ENCODE measurements at regions not wholly inside any gene's neighbourhood (a gene's known extent, or its start where the extent isn't known, plus 50 kb on each side); places are given as distances from the start of the nearest gene placed in this dataset.

GRCh38 chr21:9758141-9758540 is 763.2 kb upstream of the TPTE start:
- H3K27ac ChIP-seq: no peak overlapping the region
- H3K27me3 ChIP-seq: no peaks in the 10 kb centered on the region
- no peaks in the 10 kb centered on the region for H3K36me3 ChIP-seq
- TF ChIP-seq CTCF (IDR thresholded peaks at IDR 0.05) (no peak), POLR2A (IDR thresholded peaks at IDR 0.05) (no peak)
- H3K4me1 ChIP-seq: no peaks in the 10 kb centered on the region
- no peak for DNase-seq
- peaks cover 0 to 13% (median 0%) of the 10 kb centered on the region in 4 donors for H3K9me3 ChIP-seq
- no peak overlapping the region for H3K4me3 ChIP-seq

- H3K9me3 ChIP-seq: peaks cover 0 to 20% (median 0%) of the 10 kb centered on the region in 4 donors
- no peaks in the 10 kb centered on the region for H3K36me3 ChIP-seq
- no peaks in the 10 kb centered on the region for H3K4me1 ChIP-seq
- no peak for DNase-seq
- H3K27me3 ChIP-seq: no peaks in the 10 kb centered on the region
- TF ChIP-seq POLR2A (IDR thresholded peaks at IDR 0.05) (no peak), CTCF (IDR thresholded peaks at IDR 0.05) (no peak)
- no peak overlapping the region for H3K4me3 ChIP-seq
- H3K27ac ChIP-seq: no peak overlapping the region
These were observed 762.5 kb upstream of the TPTE start for GRCh38 chr21:9758888-9759287.

- H3K27ac ChIP-seq: no peak overlapping the region
These were observed 761.4 kb upstream of the TPTE start for GRCh38 chr21:9759972-9760371.

GRCh38 chr21:9760398-9761074 is 760.8 kb upstream of the TPTE start:
- Histone ChIP-seq H3K4me3 (no peak overlapping the region), H3K27me3 (no peaks in the 10 kb centered on the region), H3K4me1 (no peaks in the 10 kb centered on the region), H3K27ac (no peak overlapping the region), H3K36me3 (no peaks in the 10 kb centered on the region), H3K9me3 (peaks cover 0 to 21% (median 0%) of the 10 kb centered on the region in 4 donors)
- DNase-seq: no peak
- TF ChIP-seq CTCF (IDR thresholded peaks at IDR 0.05) (no peak), POLR2A (IDR thresholded peaks at IDR 0.05) (no peak)

More at GRCh38 chr21:9759972-9760371, 761.4 kb upstream of the TPTE start:
- TF ChIP-seq POLR2A (IDR thresholded peaks at IDR 0.05) (no peak), CTCF (IDR thresholded peaks at IDR 0.05) (no peak)
- Histone ChIP-seq H3K27me3 (no peaks in the 10 kb centered on the region), H3K4me3 (no peak overlapping the region), H3K4me1 (no peaks in the 10 kb centered on the region), H3K9me3 (peaks cover 0 to 21% (median 0%) of the 10 kb centered on the region in 4 donors), H3K36me3 (no peaks in the 10 kb centered on the region)
- DNase-seq: no peak

GRCh38 chr21:9763306-9763705 is 758.1 kb upstream of the TPTE start:
- no peak overlapping the region for H3K27ac ChIP-seq
- TF ChIP-seq CTCF (IDR thresholded peaks at IDR 0.05): no peak
- TF ChIP-seq POLR2A (IDR thresholded peaks at IDR 0.05): no peak

More at GRCh38 chr21:9763306-9763705, 758.1 kb upstream of the TPTE start:
- H3K9me3 ChIP-seq: peaks cover 0 to 25% (median 0%) of the 10 kb centered on the region in 4 donors
- no peaks in the 10 kb centered on the region for H3K4me1 ChIP-seq
- no peak overlapping the region for H3K4me3 ChIP-seq
- H3K36me3 ChIP-seq: no peaks in the 10 kb centered on the region
- H3K27me3 ChIP-seq: no peaks in the 10 kb centered on the region
- DNase-seq: no peak

All from Peyer's patch (tissue), 4 donors.